ENCODE measurements at regions not wholly inside any gene's neighbourhood (a gene's known extent, or its start where the extent isn't known, plus 50 kb on each side); places are given as distances from the start of the nearest gene placed in this dataset.

DNA sequence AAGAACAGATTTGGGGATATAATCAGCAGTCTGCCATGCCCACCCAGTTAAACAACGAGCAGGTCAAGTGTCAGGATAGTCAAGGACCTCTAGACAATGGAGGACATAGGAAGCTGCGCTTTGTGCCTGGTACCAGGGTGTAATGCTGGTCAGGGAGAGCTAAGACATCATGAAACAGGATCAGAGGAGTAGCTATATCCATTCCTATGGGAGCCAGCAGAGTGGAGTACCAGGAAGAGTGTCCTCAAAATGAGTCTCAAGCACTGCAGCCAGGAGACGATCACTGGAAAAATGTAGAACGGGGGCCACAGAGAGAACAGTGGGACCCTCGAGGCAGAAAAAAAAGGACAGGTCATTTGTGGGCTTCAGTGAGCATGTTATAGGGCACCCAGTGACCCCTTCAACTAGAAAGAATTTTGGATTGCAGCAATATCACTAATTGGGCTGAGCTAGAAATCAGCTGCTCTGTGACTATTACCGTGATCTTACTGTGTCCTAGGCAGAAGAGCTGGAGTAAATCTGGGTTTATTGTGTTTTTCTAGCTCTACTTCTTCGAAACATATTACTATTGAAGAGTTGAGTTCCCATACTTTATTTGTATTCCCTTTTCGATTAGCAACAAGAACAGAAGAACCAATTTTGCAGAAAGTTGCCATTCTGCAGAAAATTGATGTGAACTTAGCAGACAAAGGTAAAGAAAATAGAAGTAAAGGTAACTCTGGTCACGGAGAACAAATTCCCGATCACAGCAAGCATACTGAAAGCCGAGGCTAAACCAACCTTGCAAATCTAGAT, 319.6 kb downstream of the AHR start:
- Histone ChIP-seq H3K9me3 (ENCODE audit: control insufficient read depth in 1 of 2, insufficient read depth in 1 of 2, low read depth in 1 of 2, low read length in 2 of 2) (no peaks in the 10 kb centered on the region), H3K9me2 (ENCODE audit: insufficient read depth) (no peaks in the 10 kb centered on the region), H3K4me3 (replicated peaks in 1 of 2; ENCODE audit: low read depth in 1 of 2, low read length in 2 of 2) (no peak overlapping the region), H3K79me2 (ENCODE audit: insufficient read depth, low read length) (no peaks in the 10 kb centered on the region), H3K36me3 (ENCODE audit: control insufficient read depth in 1 of 2, insufficient read depth in 2 of 2, low read length in 2 of 2) (no peaks in the 10 kb centered on the region), H3K27me3 (ENCODE audit: insufficient read depth, low read length) (no peaks in the 10 kb centered on the region), H3K4me2 (ENCODE audit: low read length) (no peak overlapping the region), H3K27ac (ENCODE audit: low read depth, low read length) (no peak overlapping the region), H3K9ac (ENCODE audit: low read length) (no peak overlapping the region), H4K20me1 (ENCODE audit: insufficient read depth) (no peaks in the 10 kb centered on the region), H3K4me1 (ENCODE audit: control insufficient read depth in 1 of 2, insufficient read depth in 2 of 2, low read length in 2 of 2) (no peaks in the 10 kb centered on the region), H2AFZ (ENCODE audit: low read depth, low read length, poor library complexity, severe bottlenecking) (no peak overlapping the region)
- DNase-seq (ENCODE audit: low read depth, low spot score): no peak
- no TSS peak for BruUV-seq (replicated peaks)
- no peak for ATAC-seq
- ChIA-PET POLR2A (no interaction called here), CTCF (no interaction called here), RAD21 (ENCODE audit: low non-redundant PET in 1 of 2, low total read pairs in 2 of 2, uncharacterized antibody in 2 of 2, unreplicated experiment in 2 of 2) (no interaction called here)
- intact Hi-C loops (cut with micrococcal nuclease): no loop called here
- TF ChIP-seq ZFX (IDR thresholded peaks at IDR 0.05): no peak
- TF ChIP-seq SRF (IDR thresholded peaks at IDR 0.05; ENCODE audit: low read depth): no peak
- TF ChIP-seq ATF3 (IDR thresholded peaks at IDR 0.05): no peak
- TF ChIP-seq SP1 (IDR thresholded peaks at IDR 0.05; ENCODE audit: low read depth): no peak
- no peak for TF ChIP-seq MAX (IDR thresholded peaks at IDR 0.05)
- no peak for TF ChIP-seq YY1 (IDR thresholded peaks at IDR 0.05; ENCODE audit: extremely low read depth, insufficient replicate concordance, low read depth, low read length)
- TF ChIP-seq FOSL1 (IDR thresholded peaks at IDR 0.05; ENCODE audit: low read depth): no peak
- no peak for TF ChIP-seq EZH2phosphoT487 (IDR thresholded peaks at IDR 0.05; ENCODE audit: borderline replicate concordance)
- no peak for TF ChIP-seq EGR1 (IDR thresholded peaks at IDR 0.05; ENCODE audit: low read depth)
- TF ChIP-seq SIN3A (IDR thresholded peaks at IDR 0.05; ENCODE audit: low read depth): no peak
- TF ChIP-seq, protein P1, sequence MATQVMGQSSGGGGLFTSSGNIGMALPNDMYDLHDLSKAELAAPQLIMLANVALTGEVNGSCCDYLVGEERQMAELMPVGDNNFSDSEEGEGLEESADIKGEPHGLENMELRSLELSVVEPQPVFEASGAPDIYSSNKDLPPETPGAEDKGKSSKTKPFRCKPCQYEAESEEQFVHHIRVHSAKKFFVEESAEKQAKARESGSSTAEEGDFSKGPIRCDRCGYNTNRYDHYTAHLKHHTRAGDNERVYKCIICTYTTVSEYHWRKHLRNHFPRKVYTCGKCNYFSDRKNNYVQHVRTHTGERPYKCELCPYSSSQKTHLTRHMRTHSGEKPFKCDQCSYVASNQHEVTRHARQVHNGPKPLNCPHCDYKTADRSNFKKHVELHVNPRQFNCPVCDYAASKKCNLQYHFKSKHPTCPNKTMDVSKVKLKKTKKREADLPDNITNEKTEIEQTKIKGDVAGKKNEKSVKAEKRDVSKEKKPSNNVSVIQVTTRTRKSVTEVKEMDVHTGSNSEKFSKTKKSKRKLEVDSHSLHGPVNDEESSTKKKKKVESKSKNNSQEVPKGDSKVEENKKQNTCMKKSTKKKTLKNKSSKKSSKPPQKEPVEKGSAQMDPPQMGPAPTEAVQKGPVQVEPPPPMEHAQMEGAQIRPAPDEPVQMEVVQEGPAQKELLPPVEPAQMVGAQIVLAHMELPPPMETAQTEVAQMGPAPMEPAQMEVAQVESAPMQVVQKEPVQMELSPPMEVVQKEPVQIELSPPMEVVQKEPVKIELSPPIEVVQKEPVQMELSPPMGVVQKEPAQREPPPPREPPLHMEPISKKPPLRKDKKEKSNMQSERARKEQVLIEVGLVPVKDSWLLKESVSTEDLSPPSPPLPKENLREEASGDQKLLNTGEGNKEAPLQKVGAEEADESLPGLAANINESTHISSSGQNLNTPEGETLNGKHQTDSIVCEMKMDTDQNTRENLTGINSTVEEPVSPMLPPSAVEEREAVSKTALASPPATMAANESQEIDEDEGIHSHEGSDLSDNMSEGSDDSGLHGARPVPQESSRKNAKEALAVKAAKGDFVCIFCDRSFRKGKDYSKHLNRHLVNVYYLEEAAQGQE (IDR thresholded peaks at IDR 0.05; ENCODE audit: low read depth): no peak
- TF ChIP-seq ZNF274 (IDR thresholded peaks at IDR 0.05; ENCODE audit: low read depth, low read length): no peak
- TF ChIP-seq CEBPB (IDR thresholded peaks at IDR 0.05; ENCODE audit: low read depth): no peak
- no peak for TF ChIP-seq CBX3 (IDR thresholded peaks at IDR 0.05; ENCODE audit: low read depth)
- TF ChIP-seq RAD21 (IDR thresholded peaks at IDR 0.05; ENCODE audit: low read depth): no peak
- TF ChIP-seq, protein P2, sequence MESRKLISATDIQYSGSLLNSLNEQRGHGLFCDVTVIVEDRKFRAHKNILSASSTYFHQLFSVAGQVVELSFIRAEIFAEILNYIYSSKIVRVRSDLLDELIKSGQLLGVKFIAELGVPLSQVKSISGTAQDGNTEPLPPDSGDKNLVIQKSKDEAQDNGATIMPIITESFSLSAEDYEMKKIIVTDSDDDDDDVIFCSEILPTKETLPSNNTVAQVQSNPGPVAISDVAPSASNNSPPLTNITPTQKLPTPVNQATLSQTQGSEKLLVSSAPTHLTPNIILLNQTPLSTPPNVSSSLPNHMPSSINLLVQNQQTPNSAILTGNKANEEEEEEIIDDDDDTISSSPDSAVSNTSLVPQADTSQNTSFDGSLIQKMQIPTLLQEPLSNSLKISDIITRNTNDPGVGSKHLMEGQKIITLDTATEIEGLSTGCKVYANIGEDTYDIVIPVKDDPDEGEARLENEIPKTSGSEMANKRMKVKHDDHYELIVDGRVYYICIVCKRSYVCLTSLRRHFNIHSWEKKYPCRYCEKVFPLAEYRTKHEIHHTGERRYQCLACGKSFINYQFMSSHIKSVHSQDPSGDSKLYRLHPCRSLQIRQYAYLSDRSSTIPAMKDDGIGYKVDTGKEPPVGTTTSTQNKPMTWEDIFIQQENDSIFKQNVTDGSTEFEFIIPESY (IDR thresholded peaks at IDR 0.05; ENCODE audit: extremely low read depth, insufficient replicate concordance, low read length): no peak
- TF ChIP-seq JUND (IDR thresholded peaks at IDR 0.05): no peak
- no peak for TF ChIP-seq ELF1 (IDR thresholded peaks at IDR 0.05; ENCODE audit: borderline replicate concordance, low read depth)
- no peak for TF ChIP-seq POLR2A (IDR thresholded peaks at IDR 0.05; ENCODE audit: borderline replicate concordance, extremely low read depth, insufficient read depth, insufficient read length)
